ENCODE measurements at regions not wholly inside any gene's neighbourhood (a gene's known extent, or its start where the extent isn't known, plus 50 kb on each side); places are given as distances from the start of the nearest gene placed in this dataset.

DNA sequence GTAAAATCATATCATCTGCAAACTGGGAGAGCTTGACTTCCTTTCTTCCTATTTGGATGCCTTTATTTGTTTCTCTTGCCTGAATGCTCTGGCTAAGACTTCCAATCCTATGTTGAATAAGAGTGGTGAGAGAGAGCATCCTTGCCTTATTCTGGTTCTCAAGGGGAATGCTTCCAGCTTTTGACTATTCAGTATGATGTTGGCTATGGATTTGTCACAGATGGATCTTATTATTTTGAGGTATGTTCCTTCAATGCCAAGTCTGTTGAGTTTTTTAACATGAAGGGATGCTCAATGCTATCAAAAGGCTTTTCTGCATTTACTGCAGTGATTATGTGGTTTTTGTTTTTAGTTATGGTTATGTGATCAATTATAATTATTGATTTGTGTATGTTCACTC is 2144.6 kb upstream of the TENM3 start:
- TF ChIP-seq, protein P1, sequence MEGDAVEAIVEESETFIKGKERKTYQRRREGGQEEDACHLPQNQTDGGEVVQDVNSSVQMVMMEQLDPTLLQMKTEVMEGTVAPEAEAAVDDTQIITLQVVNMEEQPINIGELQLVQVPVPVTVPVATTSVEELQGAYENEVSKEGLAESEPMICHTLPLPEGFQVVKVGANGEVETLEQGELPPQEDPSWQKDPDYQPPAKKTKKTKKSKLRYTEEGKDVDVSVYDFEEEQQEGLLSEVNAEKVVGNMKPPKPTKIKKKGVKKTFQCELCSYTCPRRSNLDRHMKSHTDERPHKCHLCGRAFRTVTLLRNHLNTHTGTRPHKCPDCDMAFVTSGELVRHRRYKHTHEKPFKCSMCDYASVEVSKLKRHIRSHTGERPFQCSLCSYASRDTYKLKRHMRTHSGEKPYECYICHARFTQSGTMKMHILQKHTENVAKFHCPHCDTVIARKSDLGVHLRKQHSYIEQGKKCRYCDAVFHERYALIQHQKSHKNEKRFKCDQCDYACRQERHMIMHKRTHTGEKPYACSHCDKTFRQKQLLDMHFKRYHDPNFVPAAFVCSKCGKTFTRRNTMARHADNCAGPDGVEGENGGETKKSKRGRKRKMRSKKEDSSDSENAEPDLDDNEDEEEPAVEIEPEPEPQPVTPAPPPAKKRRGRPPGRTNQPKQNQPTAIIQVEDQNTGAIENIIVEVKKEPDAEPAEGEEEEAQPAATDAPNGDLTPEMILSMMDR (IDR thresholded peaks at IDR 0.05) = no peak
- no peak for TF ChIP-seq POLR2A (IDR thresholded peaks at IDR 0.05; ENCODE audit: low read depth)

Measured in esophagus muscularis mucosa (tissue), 3 donors.